ENCODE measurements at regions not wholly inside any gene's neighbourhood (a gene's known extent, or its start where the extent isn't known, plus 50 kb on each side); places are given as distances from the start of the nearest gene placed in this dataset.

- DNase-seq (ENCODE audit: low spot score), result no peak
These were observed 158.2 kb upstream of the NOCT start for GRCh38 chr4:138857416-138857815.

- no peak for DNase-seq (ENCODE audit: low spot score)
These were observed 162.9 kb upstream of the NOCT start for GRCh38 chr4:138852681-138853080.

DNA sequence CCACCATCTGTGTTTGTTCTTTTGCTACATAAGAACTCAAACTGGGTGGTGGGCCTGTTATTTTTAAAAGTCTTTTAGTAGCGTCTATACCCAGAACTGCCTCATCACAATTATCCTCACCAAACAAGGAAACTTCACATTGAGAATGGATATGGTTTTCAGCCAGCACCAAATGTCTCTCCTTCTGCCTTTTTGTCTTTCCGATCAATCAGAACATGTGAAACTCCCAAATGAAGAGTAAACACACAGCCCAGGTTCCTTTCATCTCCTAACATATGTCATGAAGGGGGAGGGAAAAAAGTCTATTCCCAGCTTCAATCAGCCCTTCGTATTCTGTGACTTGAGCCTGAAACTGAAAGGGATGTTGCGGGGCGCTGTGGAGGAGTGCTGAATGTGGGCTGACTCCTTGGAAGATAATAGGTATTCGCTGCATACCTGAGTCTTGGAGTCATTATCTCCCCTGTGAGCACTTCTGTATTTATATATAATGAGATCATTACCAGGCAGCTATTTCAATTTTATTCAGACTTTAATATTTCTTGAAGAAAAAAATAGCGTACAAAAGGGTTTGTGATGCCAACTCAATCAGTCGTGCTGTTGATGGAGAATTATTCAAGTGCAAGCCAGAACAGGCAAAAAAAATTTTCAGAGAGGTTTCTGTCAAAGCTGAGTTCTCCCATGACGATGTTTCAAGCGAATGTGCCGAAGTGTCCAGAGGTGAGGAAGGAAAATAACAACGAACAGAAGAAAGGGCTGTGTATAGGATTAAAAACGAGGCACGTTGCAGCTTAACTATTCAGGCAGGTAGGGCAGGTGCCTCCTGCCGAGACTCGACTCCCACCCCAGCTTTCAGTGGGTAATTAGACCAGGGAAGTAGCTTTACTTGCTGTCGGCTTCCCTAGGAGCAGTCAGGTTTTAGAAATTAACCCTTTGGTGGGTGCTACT is 163.9 kb upstream of the NOCT start:
- DNase-seq (ENCODE audit: low spot score), result peak; percentile 87

DNA sequence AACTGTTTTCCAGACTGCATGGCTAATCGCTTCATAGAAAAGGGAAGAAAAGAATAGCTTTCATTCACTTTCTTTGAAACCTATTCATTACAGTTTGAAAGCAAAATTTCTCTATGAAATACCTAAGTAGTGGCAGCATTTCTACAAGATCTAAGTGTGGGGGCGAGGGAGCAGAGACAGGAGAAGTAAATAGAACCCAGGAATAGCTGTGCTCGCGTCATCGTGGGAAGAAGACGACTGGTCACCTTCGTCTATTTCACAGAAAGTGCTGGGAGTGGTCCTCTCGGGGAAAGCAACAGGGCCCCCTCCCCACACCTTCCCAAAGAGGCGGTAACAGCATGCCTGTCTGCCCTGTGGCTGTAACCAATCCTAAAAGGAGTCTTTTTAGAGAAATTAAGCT is 169.9 kb upstream of the NOCT start:
- no peak for DNase-seq (ENCODE audit: low spot score)

GRCh38 chr4:138845054-138845453 is 170.5 kb upstream of the NOCT start:
- DNase-seq (ENCODE audit: low spot score), result no peak

DNA sequence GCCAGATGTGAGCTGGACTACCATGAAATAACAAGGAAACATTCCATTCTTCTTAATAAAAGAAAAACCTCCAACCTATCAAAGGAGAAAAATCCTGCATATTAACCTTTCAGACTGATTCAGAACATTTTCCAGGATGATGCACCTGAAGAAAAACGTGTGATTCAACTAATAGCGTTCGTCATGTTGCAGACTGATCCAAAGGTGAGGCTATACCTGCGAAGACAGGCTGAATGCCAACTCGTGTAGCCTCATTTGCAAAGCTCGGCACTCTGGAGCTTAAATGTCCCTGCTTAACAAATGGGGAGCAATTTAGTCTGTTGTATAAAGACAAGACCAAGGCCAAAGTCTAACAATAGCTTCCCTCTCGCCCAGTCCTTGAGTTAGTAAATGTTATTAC is 172.0 kb upstream of the NOCT start:
- DNase-seq (ENCODE audit: low spot score), result peak; percentile 83

DNA sequence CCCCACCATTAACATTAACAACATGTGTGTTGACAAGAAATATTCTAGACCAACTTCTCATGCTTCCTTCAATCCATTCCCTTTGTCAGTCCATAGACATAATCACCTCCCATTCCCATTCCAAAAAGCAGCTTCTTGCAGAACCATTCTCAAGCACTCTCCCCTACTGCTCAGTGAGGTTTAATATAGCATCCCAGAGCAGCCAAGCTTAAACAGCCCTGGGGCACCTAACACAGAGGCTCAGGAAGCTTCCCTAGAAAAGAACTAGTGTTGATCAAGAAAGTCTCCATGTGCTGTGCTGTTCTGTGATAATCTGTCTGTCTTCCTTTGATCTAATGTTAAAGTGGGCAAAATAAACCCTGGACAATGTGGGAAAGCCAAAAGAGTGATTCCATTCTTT is 174.2 kb upstream of the NOCT start:
- DNase-seq (ENCODE audit: low spot score), result peak; percentile 13

DNA sequence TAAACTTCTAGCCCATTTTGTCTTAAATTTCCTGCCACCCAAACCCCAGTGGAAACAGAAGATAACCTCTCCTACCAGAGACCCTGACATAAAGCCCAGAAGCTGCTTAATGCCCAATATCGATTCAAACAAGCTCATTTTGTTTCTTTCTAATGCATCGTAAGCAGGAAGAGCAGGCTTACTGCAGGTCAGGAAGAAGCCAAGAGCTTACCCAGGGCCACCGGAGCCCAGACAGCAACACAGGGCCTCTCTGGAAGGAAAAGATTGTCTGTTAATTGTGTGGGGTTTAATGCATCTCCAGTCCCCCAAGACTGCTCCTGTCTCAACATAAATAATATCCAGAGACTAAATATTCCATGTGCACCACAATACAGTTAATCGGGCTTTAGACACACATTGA is 177.3 kb upstream of the NOCT start:
- no peak for DNase-seq (ENCODE audit: low spot score)

- DNase-seq (ENCODE audit: low spot score), result peak; percentile 66
These were observed 179.6 kb upstream of the NOCT start for GRCh38 chr4:138835832-138836533.

DNA sequence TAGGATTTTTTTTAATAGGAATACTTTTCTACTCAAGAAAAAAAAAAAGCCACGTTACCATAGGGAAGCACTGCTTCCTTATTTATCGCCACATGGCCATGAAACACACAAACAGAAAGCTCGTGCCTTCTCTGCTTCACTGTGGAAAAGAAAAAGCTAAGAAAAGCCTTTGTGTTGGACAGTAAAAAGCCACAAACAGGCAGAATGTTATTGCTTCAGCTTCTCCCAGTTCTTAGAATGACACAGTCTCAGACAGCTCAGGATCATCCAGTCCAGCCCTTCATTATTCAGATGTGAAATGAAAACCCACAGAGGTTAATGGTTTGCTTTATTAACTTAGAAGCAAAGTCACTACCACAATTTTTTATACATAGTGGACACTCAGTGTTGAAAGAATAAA is 181.6 kb upstream of the NOCT start:
- peak; percentile 88 for DNase-seq (ENCODE audit: low spot score)

GRCh38 chr4:138832563-138832962 is 183.0 kb upstream of the NOCT start:
- DNase-seq (ENCODE audit: low spot score), result peak; percentile 33

- DNase-seq (ENCODE audit: low spot score), result no peak
These were observed 183.6 kb upstream of the NOCT start for GRCh38 chr4:138831948-138832347.

DNA sequence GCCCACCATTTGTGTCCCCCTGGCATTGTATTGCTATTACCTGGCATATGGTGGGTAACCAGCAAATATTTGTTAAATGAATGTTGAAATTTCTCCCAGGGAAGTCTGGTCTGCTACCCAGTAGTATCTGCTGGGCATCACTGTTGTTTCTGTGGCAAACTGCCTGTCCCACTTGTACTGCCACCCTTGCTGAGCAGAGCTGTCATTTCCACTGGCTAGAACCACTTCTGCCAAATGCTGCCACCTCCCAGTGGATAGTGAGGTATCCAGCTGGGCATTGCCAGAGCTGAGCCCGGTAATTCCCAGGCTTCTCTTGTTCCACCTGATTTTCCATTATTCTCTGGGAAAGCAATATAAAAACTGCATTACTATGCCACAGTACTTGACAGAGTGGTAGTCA is 186.7 kb upstream of the NOCT start:
- no peak for DNase-seq (ENCODE audit: low spot score)

DNA sequence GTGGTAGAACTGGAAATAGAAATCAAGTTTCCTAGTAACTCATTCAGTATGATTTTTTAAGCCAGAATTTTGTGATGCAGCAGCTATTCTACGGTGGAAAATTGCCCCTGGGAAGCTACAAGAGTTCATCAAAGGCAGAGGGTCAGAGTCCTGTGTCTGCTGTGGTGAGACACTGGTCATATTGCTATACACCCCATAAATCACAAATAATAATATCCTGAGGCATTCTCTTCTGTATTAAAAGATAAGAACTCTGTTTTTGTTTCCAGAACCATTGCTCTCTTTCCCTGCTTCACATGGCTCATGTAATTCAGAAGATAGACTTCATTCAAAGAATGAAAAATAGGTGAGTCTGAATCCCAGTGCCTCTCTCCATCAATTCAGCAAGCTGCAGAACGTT is 188.8 kb upstream of the NOCT start:
- no peak for DNase-seq (ENCODE audit: low spot score)

- DNase-seq (ENCODE audit: low spot score), result no peak
These were observed 189.3 kb upstream of the NOCT start for GRCh38 chr4:138826322-138826721.

GRCh38 chr4:138821331-138821730 is 194.2 kb upstream of the NOCT start:
- peak; percentile 52 for DNase-seq (ENCODE audit: low spot score)

GRCh38 chr4:138816875-138817274 is 198.7 kb upstream of the NOCT start:
- DNase-seq (ENCODE audit: low spot score), result no peak

DNA sequence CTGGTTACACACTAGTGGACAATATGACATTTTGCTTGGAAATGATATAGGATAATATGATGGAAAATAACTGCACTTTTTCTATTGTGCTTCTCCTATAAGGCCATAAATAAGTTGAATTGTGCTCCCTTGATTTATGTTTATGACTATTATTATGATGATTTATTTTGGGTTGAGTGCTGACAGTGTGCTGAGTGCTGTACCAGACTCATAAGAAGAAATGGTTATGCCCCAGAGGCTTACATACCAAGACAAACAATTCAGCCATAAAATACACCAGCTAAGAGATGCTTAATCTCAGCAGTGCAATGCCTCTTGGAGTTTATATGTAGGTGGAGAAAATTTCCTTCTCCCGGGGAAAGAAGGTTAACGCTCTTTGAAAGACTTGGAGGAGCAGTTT is 199.8 kb upstream of the NOCT start:
- DNase-seq (ENCODE audit: low spot score), result no peak

- DNase-seq (ENCODE audit: low spot score), result no peak
These were observed 209.8 kb upstream of the NOCT start for GRCh38 chr4:138805736-138806135.

- peak; percentile 22 for DNase-seq (ENCODE audit: low spot score)
These were observed 210.9 kb upstream of the NOCT start for GRCh38 chr4:138804711-138805110.

DNA sequence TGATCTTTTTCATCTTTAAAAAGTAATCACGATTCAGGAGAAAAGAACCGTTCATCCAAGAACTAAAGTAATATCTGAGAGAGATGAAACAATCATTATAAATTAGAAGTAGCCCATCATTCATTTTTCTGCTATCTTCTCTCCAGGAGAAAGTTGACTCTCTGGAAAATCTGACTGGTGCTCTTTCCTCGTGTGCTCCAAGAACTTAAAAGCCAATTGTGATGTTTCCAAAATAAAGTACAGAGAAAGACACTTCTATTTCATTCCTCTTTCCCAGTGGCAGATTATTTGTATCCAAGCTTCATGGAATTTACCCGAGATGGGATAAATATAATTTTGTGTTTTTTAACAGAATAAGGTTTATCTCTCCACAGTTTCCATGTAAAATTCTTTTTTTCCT is 212.5 kb upstream of the NOCT start:
- DNase-seq (ENCODE audit: low spot score), result no peak

DNA sequence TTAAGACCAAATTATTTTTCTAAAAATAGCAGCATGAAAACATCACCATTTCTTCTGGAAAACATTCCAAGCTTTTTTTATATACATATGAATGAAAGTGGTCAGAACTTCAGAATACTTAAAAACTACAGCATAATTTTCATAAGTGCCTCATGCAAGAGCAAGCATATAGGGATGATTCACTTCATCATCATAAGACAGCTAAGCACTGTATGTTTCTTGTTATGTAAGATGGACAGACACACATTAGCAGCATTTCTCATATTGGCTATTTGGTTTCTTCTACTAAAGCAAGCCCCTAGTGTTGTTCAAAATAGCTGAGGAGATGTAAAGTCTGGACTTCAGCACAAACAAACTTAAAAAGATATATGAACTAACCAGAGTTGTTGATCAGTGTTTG is 213.1 kb upstream of the NOCT start:
- DNase-seq (ENCODE audit: low spot score), result no peak

- no peak for DNase-seq (ENCODE audit: low spot score)
These were observed 215.2 kb upstream of the NOCT start for GRCh38 chr4:138800421-138800820.
